Nephron progenitor cell (in vitro differentiated cells): ENCODE measurements at regions not wholly inside any gene's neighbourhood (a gene's known extent, or its start where the extent isn't known, plus 50 kb on each side); places are given as distances from the start of the nearest gene placed in this dataset.

Source experiments
- DNase-seq: peaks from one replicate; pipeline ENCODE4 v3.0.0; 2021
- H3K27ac Mint-ChIP-seq: 2 replicates; pipeline ENCODE4 v1.8.0; 2021; ENCODE audit warnings: mild to moderate bottlenecking, moderate library complexity, mixed read lengths
- H3K27me3 Mint-ChIP-seq: 2 replicates; pipeline ENCODE4 v1.8.0; 2021; ENCODE audit warnings: mild to moderate bottlenecking, low read depth, mixed read lengths; ENCODE audit not compliant: poor library complexity
- H3K36me3 Mint-ChIP-seq: 2 replicates; pipeline ENCODE4 v1.8.0; 2021; ENCODE audit warnings: low read depth, mixed read lengths
- H3K4me1 Mint-ChIP-seq: 2 replicates; pipeline ENCODE4 v1.8.0; 2021; ENCODE audit warnings: mixed read lengths
- H3K4me3 Mint-ChIP-seq: 2 replicates; pipeline ENCODE4 v1.8.0; 2021; ENCODE audit warnings: mild to moderate bottlenecking, moderate library complexity, mixed read lengths
- H3K9me3 Mint-ChIP-seq: 2 replicates; pipeline ENCODE4 v1.8.0; 2021; ENCODE audit warnings: mild to moderate bottlenecking, moderate library complexity, mixed read lengths
- CTCF ChIP-seq: fragments of 200-600 bp; sonication (generic); IDR thresholded peaks from 2 replicates; pipeline ENCODE4 v1.5.0; 2021; ENCODE audit warnings: antibody characterized with exemption

GRCh38 chr6:140858381-140858971, 1274.2 kb upstream of the GJE1 start:
- no peaks in the 10 kb centered on the region for H3K27me3 Mint-ChIP-seq
- H3K36me3 Mint-ChIP-seq: no peaks in the 10 kb centered on the region
- H3K27ac Mint-ChIP-seq: no peak overlapping the region
- DNase-seq: no peak
- no peak overlapping the region for H3K4me3 Mint-ChIP-seq
- TF ChIP-seq CTCF: no peak
- peaks cover 11% of the 10 kb centered on the region for H3K4me1 Mint-ChIP-seq
- H3K9me3 Mint-ChIP-seq: peaks cover 12% of the 10 kb centered on the region

GRCh38 chr6:140857739-140858380, 1274.9 kb upstream of the GJE1 start:
- H3K4me1 Mint-ChIP-seq: peaks cover 11% of the 10 kb centered on the region

GRCh38 chr6:140855520-140855919, 1277.2 kb upstream of the GJE1 start:
- no peak overlapping the region for H3K27ac Mint-ChIP-seq
- H3K9me3 Mint-ChIP-seq: no peaks in the 10 kb centered on the region
- no peak for DNase-seq
- no peak for TF ChIP-seq CTCF
- peaks cover 11% of the 10 kb centered on the region for H3K4me1 Mint-ChIP-seq
- no peak overlapping the region for H3K4me3 Mint-ChIP-seq
- H3K27me3 Mint-ChIP-seq: no peaks in the 10 kb centered on the region
- no peaks in the 10 kb centered on the region for H3K36me3 Mint-ChIP-seq

More at GRCh38 chr6:140857739-140858380, 1274.9 kb upstream of the GJE1 start:
- H3K4me3 Mint-ChIP-seq: no peak overlapping the region
- DNase-seq: no peak
- H3K27me3 Mint-ChIP-seq: no peaks in the 10 kb centered on the region
- H3K9me3 Mint-ChIP-seq: peaks cover 6% of the 10 kb centered on the region
- H3K27ac Mint-ChIP-seq: no peak overlapping the region
- no peaks in the 10 kb centered on the region for H3K36me3 Mint-ChIP-seq
- no peak for TF ChIP-seq CTCF

- Mint-ChIP-seq H3K27ac (no peak overlapping the region), H3K36me3 (no peaks in the 10 kb centered on the region), H3K4me3 (no peak overlapping the region), H3K4me1 (peaks cover 3% of the 10 kb centered on the region), H3K9me3 (no peaks in the 10 kb centered on the region), H3K27me3 (no peaks in the 10 kb centered on the region)
- DNase-seq: no peak
- no peak for TF ChIP-seq CTCF
These were observed 1278.4 kb upstream of the GJE1 start for GRCh38 chr6:140854318-140854717.

GRCh38 chr6:140850438-140850837, 1282.3 kb upstream of the GJE1 start:
- no peaks in the 10 kb centered on the region for H3K36me3 Mint-ChIP-seq
- no peaks in the 10 kb centered on the region for H3K27me3 Mint-ChIP-seq
- no peak for TF ChIP-seq CTCF
- DNase-seq: no peak
- H3K4me3 Mint-ChIP-seq: no peak overlapping the region
- H3K4me1 Mint-ChIP-seq: no peaks in the 10 kb centered on the region
- no peak overlapping the region for H3K27ac Mint-ChIP-seq
- no peaks in the 10 kb centered on the region for H3K9me3 Mint-ChIP-seq

- Mint-ChIP-seq H3K36me3 (no peaks in the 10 kb centered on the region), H3K27ac (no peak overlapping the region), H3K4me1 (no peaks in the 10 kb centered on the region), H3K9me3 (no peaks in the 10 kb centered on the region), H3K27me3 (no peaks in the 10 kb centered on the region), H3K4me3 (no peak overlapping the region)
- TF ChIP-seq CTCF: no peak
- DNase-seq: no peak
These were observed 1283.3 kb upstream of the GJE1 start for GRCh38 chr6:140849456-140849855.
